Naive thymus-derived CD4-positive, alpha-beta T cell (primary cell): ENCODE measurements at regions not wholly inside any gene's neighbourhood (a gene's known extent, or its start where the extent isn't known, plus 50 kb on each side); places are given as distances from the start of the nearest gene placed in this dataset.

ENCODE experiments used
- ATAC-seq: fragments of 150-1000 bp; cut with Tn5 transposase; 2 replicates; pipeline ENCODE4 v1.10.0; 2021; ENCODE audit warnings: mild to moderate bottlenecking, moderate library complexity
- CTCF ChIA-PET: fragments of 350-600 bp; sonication (Branson Sonifier 250); formaldehyde crosslinking; loops from one replicate; lab custom pipeline; 2021; ENCODE audit warnings: antibody characterized with exemption; lab: Charles Lee
- POLR2A ChIA-PET: fragments of 350-600 bp; sonication (Branson Sonifier 250); formaldehyde crosslinking; loops from one replicate; lab custom pipeline; 2021; ENCODE audit warnings: antibody characterized with exemption, inconsistent platforms; lab: Charles Lee
- DNase-seq, 9 donors: peaks; one replicate each; pipeline versions ENCODE4 v3.0.0 to v3.0.0-alpha.2; 2020 to 2022; ENCODE audit warnings: mixed read lengths in 1 of 9
- H3K27ac ChIP-seq: one replicate; pipeline ENCODE4 v1.7.0; 2013; ENCODE audit warnings: mild to moderate bottlenecking, low read depth, low read length, moderate library complexity
- H3K27me3 ChIP-seq, 2 donors: one replicate each; pipeline ENCODE4 v1.7.0; 2013; ENCODE audit warnings: low read length in 2 of 2, mild to moderate bottlenecking in 2 of 2, moderate library complexity in 2 of 2; ENCODE audit not compliant: control insufficient read depth in 2 of 2, insufficient read depth in 2 of 2
- H3K36me3 ChIP-seq, 3 experiments: 1 replicate in 2 of 3; 2 replicates in 1 of 3; pipeline ENCODE4 v1.7.0; 2013; ENCODE audit warnings: low read length in 3 of 3, mild to moderate bottlenecking in 3 of 3, moderate library complexity in 1 of 3; ENCODE audit not compliant: insufficient read depth in 3 of 3, control insufficient read depth in 2 of 3
- H3K4me1 ChIP-seq, 2 donors: one replicate each; pipeline ENCODE4 v1.7.0; 2013; ENCODE audit warnings: low read length in 2 of 2, mild to moderate bottlenecking in 2 of 2, moderate library complexity in 1 of 2; ENCODE audit not compliant: control insufficient read depth in 2 of 2, insufficient read depth in 2 of 2
- H3K4me3 ChIP-seq: 2 replicates; pipeline ENCODE4 v1.7.0; 2013; ENCODE audit warnings: mild to moderate bottlenecking, low read length
- H3K9me3 ChIP-seq, 3 experiments: 1 replicate in 2 of 3; 2 replicates in 1 of 3; pipeline ENCODE4 v1.7.0; 2013; ENCODE audit warnings: low read length in 3 of 3; ENCODE audit not compliant: control insufficient read depth in 2 of 3
- H3K27ac Mint-ChIP-seq, 9 donors: one replicate each; pipeline ENCODE4 v1.8.0; 2020 to 2022; ENCODE audit warnings: mixed read lengths in 9 of 9, mild to moderate bottlenecking in 8 of 9, moderate library complexity in 5 of 9, inconsistent platforms in 2 of 9
- H3K27me3 Mint-ChIP-seq, 5 donors: one replicate each; pipeline ENCODE4 v1.8.0; 2021 to 2022; ENCODE audit warnings: mixed read lengths in 5 of 5, mild to moderate bottlenecking in 1 of 5
- H3K36me3 Mint-ChIP-seq, 5 donors: one replicate each; pipeline ENCODE4 v1.8.0; 2020 to 2022; ENCODE audit warnings: mixed read lengths in 5 of 5, mild to moderate bottlenecking in 3 of 5, inconsistent platforms in 1 of 5
- H3K4me1 Mint-ChIP-seq, 7 donors: one replicate each; pipeline ENCODE4 v1.8.0; 2020 to 2022; ENCODE audit warnings: mixed read lengths in 7 of 7, mild to moderate bottlenecking in 3 of 7, inconsistent platforms in 1 of 7
- H3K4me3 Mint-ChIP-seq, 10 donors: one replicate each; pipeline ENCODE4 v1.8.0; 2020 to 2022; ENCODE audit warnings: mild to moderate bottlenecking in 10 of 10, mixed read lengths in 10 of 10, moderate library complexity in 6 of 10, inconsistent platforms in 2 of 10
- H3K9me3 Mint-ChIP-seq, 11 donors: one replicate each; pipeline ENCODE4 v1.8.0; 2020 to 2022; ENCODE audit warnings: mixed read lengths in 11 of 11, mild to moderate bottlenecking in 4 of 11, inconsistent platforms in 1 of 11, moderate library complexity in 1 of 11
- intact Hi-C, 2 donors: fragments of 100-400 bp; cut with micrococcal nuclease; formaldehyde crosslinking; loops; one replicate each; pipeline ENCODE4 v1.15.1; 2023

- Mint-ChIP-seq H3K4me3 (no peak overlapping the region), H3K9me3 (peaks cover 0 to 6% (median 0%) of the 10 kb centered on the region in 11 donors), H3K36me3 (no peaks in the 10 kb centered on the region), H3K4me1 (peaks cover 0 to 5% (median 0%) of the 10 kb centered on the region in 7 donors), H3K27ac (no peak overlapping the region), H3K27me3 (peaks cover 2 to 29% (median 12%) of the 10 kb centered on the region in 5 donors)
- no peaks in the 10 kb centered on the region for H3K9me3 ChIP-seq
- ATAC-seq, result no peak
- CTCF ChIA-PET, result no interaction called here
- H3K4me3 ChIP-seq, result no peak overlapping the region
- H3K4me1 ChIP-seq, result no peaks in the 10 kb centered on the region
- H3K27me3 ChIP-seq, result no peaks in the 10 kb centered on the region
- DNase-seq, result no peak
- POLR2A ChIA-PET, result no interaction called here
- no peaks in the 10 kb centered on the region for H3K36me3 ChIP-seq
- intact Hi-C loops, result no loop called here
- H3K27ac ChIP-seq, result no peak overlapping the region
Measured at GRCh38 chr3:66110840-66111239, 72.1 kb upstream of the MAGI1 start.

DNA sequence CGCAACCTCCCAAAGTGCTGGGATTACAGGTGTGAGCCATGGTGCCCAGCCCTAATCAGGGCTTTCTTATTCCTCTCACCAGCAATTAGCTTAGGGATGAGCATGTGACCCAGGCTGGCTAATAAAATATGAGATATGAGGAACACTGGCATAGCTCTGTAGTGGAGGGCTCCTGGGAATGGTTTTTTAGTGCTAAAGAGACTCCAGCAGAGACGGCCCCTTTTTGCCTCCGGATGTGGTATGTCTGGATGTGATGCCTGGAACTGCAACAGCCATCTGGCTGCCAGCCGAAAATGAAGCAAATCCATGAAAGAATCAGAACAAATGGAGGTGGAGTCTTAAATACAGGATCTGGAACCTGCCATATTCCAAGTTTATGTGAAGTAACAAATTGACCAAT is 69.1 kb upstream of the MAGI1 start:
- no peaks in the 10 kb centered on the region for H3K9me3 ChIP-seq
- H3K4me3 Mint-ChIP-seq, result no peak overlapping the region
- H3K4me1 ChIP-seq, result no peaks in the 10 kb centered on the region
- no peak overlapping the region for H3K27ac Mint-ChIP-seq
- peaks cover 2 to 17% (median 16%) of the 10 kb centered on the region in 5 donors for H3K27me3 Mint-ChIP-seq
- no peak overlapping the region for H3K4me3 ChIP-seq
- ATAC-seq (no peak), DNase-seq (no peak)
- ChIA-PET POLR2A (interaction anchor here (0.6 kb wide), 1 partner anchor 18 kb away, joined by 3 read pairs; no protein-coding TSS in a partner anchor), CTCF (no interaction called here)
- no peak overlapping the region for H3K27ac ChIP-seq
- no peaks in the 10 kb centered on the region for H3K27me3 ChIP-seq
- peaks cover 0 to 5% (median 0%) of the 10 kb centered on the region in 7 donors for H3K4me1 Mint-ChIP-seq
- no peaks in the 10 kb centered on the region for H3K36me3 ChIP-seq
- H3K36me3 Mint-ChIP-seq, result no peaks in the 10 kb centered on the region
- H3K9me3 Mint-ChIP-seq, result peaks cover 0 to 6% (median 0%) of the 10 kb centered on the region in 11 donors
- intact Hi-C loops, result no loop called here

DNA sequence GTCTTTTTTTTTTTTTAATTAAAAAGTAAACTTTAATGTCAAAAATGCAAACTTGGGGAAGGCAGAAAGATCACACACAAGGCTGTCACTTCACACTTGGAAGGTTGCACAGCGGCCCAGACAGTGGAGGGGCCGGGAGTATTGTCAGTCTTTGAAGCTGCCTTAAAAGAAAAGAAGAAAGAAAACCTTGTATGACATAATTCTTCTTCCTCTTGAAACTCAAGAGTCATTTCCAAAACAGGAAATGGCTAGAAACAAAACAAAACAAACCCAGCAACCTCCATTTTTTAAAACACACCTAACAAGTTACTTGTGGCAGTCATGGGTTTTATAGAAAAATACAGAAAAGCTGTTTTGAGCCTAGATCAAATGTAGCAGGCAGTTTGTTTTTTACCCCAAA is 68.1 kb upstream of the MAGI1 start:
- no peak for ATAC-seq

GRCh38 chr3:66104535-66104934 is 65.8 kb upstream of the MAGI1 start:
- intact Hi-C loops, result no loop called here
- H3K27ac ChIP-seq, result no peak overlapping the region
- no peak overlapping the region for H3K27ac Mint-ChIP-seq
- H3K36me3 ChIP-seq, result no peaks in the 10 kb centered on the region
- H3K9me3 Mint-ChIP-seq, result peaks cover 0 to 6% (median 0%) of the 10 kb centered on the region in 11 donors
- no peak for DNase-seq
- peaks cover 4 to 16% (median 9%) of the 10 kb centered on the region in 5 donors for H3K27me3 Mint-ChIP-seq
- H3K9me3 ChIP-seq, result no peaks in the 10 kb centered on the region
- H3K4me1 ChIP-seq, result no peaks in the 10 kb centered on the region
- no peak overlapping the region for H3K4me3 ChIP-seq
- ATAC-seq, result no peak
- H3K36me3 Mint-ChIP-seq, result no peaks in the 10 kb centered on the region
- no peak overlapping the region for H3K4me3 Mint-ChIP-seq
- ChIA-PET POLR2A (no interaction called here), CTCF (no interaction called here)
- H3K4me1 Mint-ChIP-seq, result peaks cover 0 to 5% (median 0%) of the 10 kb centered on the region in 7 donors
- no peaks in the 10 kb centered on the region for H3K27me3 ChIP-seq

More for the DNA sequence above, 68.1 kb upstream of the MAGI1 start:
- no peaks in the 10 kb centered on the region for H3K4me1 ChIP-seq
- H3K4me3 Mint-ChIP-seq, result no peak overlapping the region
- peaks cover 0 to 5% (median 0%) of the 10 kb centered on the region in 7 donors for H3K4me1 Mint-ChIP-seq
- peak overlapping the region in 1 of 9 donors; percentile 74 for H3K27ac Mint-ChIP-seq
- no peak overlapping the region for H3K4me3 ChIP-seq
- peaks cover 2 to 17% (median 16%) of the 10 kb centered on the region in 5 donors for H3K27me3 Mint-ChIP-seq
- H3K9me3 ChIP-seq, result no peaks in the 10 kb centered on the region
- H3K27me3 ChIP-seq, result no peaks in the 10 kb centered on the region
- peak in 2 of 9 donors; percentile 1 to 5 for DNase-seq
- intact Hi-C loops, result no loop called here
- no peaks in the 10 kb centered on the region for H3K36me3 ChIP-seq
- H3K9me3 Mint-ChIP-seq, result peaks cover 0 to 6% (median 0%) of the 10 kb centered on the region in 11 donors
- H3K27ac ChIP-seq, result no peak overlapping the region
- H3K36me3 Mint-ChIP-seq, result no peaks in the 10 kb centered on the region
- ChIA-PET CTCF (no interaction called here), POLR2A (no interaction called here)

GRCh38 chr3:66103729-66104128 is 65.0 kb upstream of the MAGI1 start:
- no peaks in the 10 kb centered on the region for H3K27me3 ChIP-seq
- Mint-ChIP-seq H3K36me3 (no peaks in the 10 kb centered on the region), H3K4me3 (no peak overlapping the region), H3K9me3 (peaks cover 0 to 6% (median 0%) of the 10 kb centered on the region in 11 donors), H3K4me1 (peaks cover 0 to 5% (median 0%) of the 10 kb centered on the region in 7 donors), H3K27ac (no peak overlapping the region), H3K27me3 (peaks cover 3 to 16% (median 7%) of the 10 kb centered on the region in 5 donors)
- no peaks in the 10 kb centered on the region for H3K9me3 ChIP-seq
- intact Hi-C loops, result no loop called here
- H3K4me3 ChIP-seq, result no peak overlapping the region
- POLR2A ChIA-PET, result no interaction called here
- no peak overlapping the region for H3K27ac ChIP-seq
- DNase-seq (no peak), ATAC-seq (no peak)
- no peaks in the 10 kb centered on the region for H3K4me1 ChIP-seq
- no peaks in the 10 kb centered on the region for H3K36me3 ChIP-seq
- CTCF ChIA-PET, result no interaction called here

- H3K4me1 Mint-ChIP-seq, result peaks cover 0 to 4% (median 0%) of the 10 kb centered on the region in 7 donors
- intact Hi-C loops, result no loop called here
- H3K4me1 ChIP-seq, result no peaks in the 10 kb centered on the region
- DNase-seq (no peak), ATAC-seq (no peak)
- no peak overlapping the region for H3K4me3 Mint-ChIP-seq
- H3K27ac Mint-ChIP-seq, result no peak overlapping the region
- H3K4me3 ChIP-seq, result no peak overlapping the region
- no peaks in the 10 kb centered on the region for H3K36me3 ChIP-seq
- H3K9me3 ChIP-seq, result no peaks in the 10 kb centered on the region
- ChIA-PET CTCF (no interaction called here), POLR2A (no interaction called here)
- H3K27me3 Mint-ChIP-seq, result peaks cover 3 to 16% (median 7%) of the 10 kb centered on the region in 5 donors
- H3K27me3 ChIP-seq, result no peaks in the 10 kb centered on the region
- no peaks in the 10 kb centered on the region for H3K36me3 Mint-ChIP-seq
- peaks cover 0 to 6% (median 0%) of the 10 kb centered on the region in 11 donors for H3K9me3 Mint-ChIP-seq
- H3K27ac ChIP-seq, result no peak overlapping the region
Measured at GRCh38 chr3:66101901-66102300, 63.2 kb upstream of the MAGI1 start.

DNA sequence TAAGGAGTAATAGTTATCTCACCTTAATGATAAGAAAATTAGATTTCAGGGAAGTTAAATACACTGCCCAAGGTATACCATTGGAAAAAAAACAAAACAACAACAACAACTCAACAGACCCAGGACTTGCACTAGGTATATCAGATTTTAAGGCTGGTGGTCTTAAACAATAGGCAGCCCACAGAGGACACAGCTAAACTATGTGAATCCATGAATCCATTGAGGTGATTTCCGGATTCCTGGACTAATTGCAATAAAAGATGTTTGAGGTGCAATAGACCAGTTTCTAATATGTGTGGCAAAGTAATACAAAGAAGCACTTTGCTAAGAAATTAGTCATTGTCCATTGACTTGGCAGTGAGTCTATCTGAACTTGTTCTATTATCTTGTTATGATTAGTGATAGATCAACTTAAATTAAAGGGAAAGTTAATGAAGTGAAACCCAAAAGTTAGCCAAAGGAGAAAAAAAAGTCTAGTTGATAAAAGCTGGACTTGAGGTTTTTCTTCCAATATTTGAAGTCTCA is 60.9 kb upstream of the MAGI1 start:
- H3K4me1 ChIP-seq, result no peaks in the 10 kb centered on the region
- no peak overlapping the region for H3K4me3 ChIP-seq
- ATAC-seq (no peak), DNase-seq (no peak)
- H3K27me3 ChIP-seq, result no peaks in the 10 kb centered on the region
- H3K36me3 ChIP-seq, result no peaks in the 10 kb centered on the region
- no peak overlapping the region for H3K27ac Mint-ChIP-seq
- H3K9me3 Mint-ChIP-seq, result peaks cover 0 to 10% (median 3%) of the 10 kb centered on the region in 11 donors
- no peaks in the 10 kb centered on the region for H3K9me3 ChIP-seq
- no peak overlapping the region for H3K4me3 Mint-ChIP-seq
- POLR2A ChIA-PET, result no interaction called here
- H3K36me3 Mint-ChIP-seq, result no peaks in the 10 kb centered on the region
- CTCF ChIA-PET, result no interaction called here
- intact Hi-C loops, result no loop called here
- no peaks in the 10 kb centered on the region for H3K4me1 Mint-ChIP-seq
- peaks cover 0 to 6% (median 4%) of the 10 kb centered on the region in 5 donors for H3K27me3 Mint-ChIP-seq
- H3K27ac ChIP-seq, result no peak overlapping the region
